ENCODE measurements at regions not wholly inside any gene's neighbourhood (a gene's known extent, or its start where the extent isn't known, plus 50 kb on each side); places are given as distances from the start of the nearest gene placed in this dataset.

DNA sequence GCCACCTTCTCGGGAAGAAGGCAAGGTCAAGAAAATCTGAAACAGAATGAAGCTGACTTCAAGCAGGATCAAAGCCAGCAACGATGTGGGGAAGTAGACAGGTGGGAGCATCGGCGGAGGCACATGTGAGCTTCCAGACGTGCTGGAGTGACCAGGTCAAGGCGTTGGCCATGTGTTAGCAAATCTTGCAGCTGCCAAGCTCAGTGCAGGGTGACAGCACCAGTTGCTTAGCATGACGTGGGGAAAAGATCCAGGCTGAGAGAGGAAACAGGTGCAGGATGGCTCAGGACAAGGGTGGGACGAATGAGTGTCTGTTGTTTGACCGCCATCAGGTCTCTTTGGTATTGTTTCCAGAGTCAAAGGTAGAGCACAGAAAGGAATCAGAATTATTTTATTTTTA is 92.3 kb downstream of the TNFSF13B start:
- no peak for TF ChIP-seq EZH2 (IDR thresholded peaks at IDR 0.05; ENCODE audit: insufficient read depth, poor library complexity, severe bottlenecking)
- no peak for TF ChIP-seq EZH2phosphoT487 (IDR thresholded peaks at IDR 0.05; ENCODE audit: insufficient read depth, low read depth)

All from GM23248 (cell line).